PC-3 (cell line): ENCODE measurements at regions not wholly inside any gene's neighbourhood (a gene's known extent, or its start where the extent isn't known, plus 50 kb on each side); places are given as distances from the start of the nearest gene placed in this dataset.
"Not testable (repeated sequence)": the region's sequence is repeated elsewhere in the genome, so short reads cannot be mapped to it uniquely, and the experiment has no call there.

Experiments used
- CTCF ChIP-seq: fragments of 300-600 bp; sonication (generic); conservative IDR thresholded peaks from 2 replicates; pipeline ENCODE4 v1.5.1; 2017; ENCODE audit warnings: antibody characterized with exemption, low read depth, mild to moderate bottlenecking, low read length
- EZH2 ChIP-seq: fragments of 300-600 bp; sonication (generic); IDR thresholded peaks from one replicate; pipeline ENCODE4 v1.6.1; 2017; ENCODE audit warnings: antibody characterized with exemption, mild to moderate bottlenecking, low read length; ENCODE audit not compliant: unreplicated experiment
- EZH2phosphoT487 ChIP-seq: fragments of 300-600 bp; sonication (generic); IDR thresholded peaks from 2 replicates; pipeline ENCODE4 v1.6.1; 2018; ENCODE audit warnings: mild to moderate bottlenecking, antibody characterized with exemption, low read length, borderline replicate concordance

GRCh38 chr9:39009743-39010142, 278.2 kb downstream of the CNTNAP3 start:
- not testable (repeated sequence) for TF ChIP-seq CTCF, EZH2, EZH2phosphoT487
